IMR-90 (cell line): ENCODE measurements at regions not wholly inside any gene's neighbourhood (a gene's known extent, or its start where the extent isn't known, plus 50 kb on each side); places are given as distances from the start of the nearest gene placed in this dataset.
"Not testable (repeated sequence)": the region's sequence is repeated elsewhere in the genome, so short reads cannot be mapped to it uniquely, and the experiment has no call there.

Source experiments
- BHLHE40 ChIP-seq: fragments of 150-350 bp; IDR thresholded peaks from 2 replicates; pipeline ENCODE4 v1.6.1; 2016; ENCODE audit warnings: mild to moderate bottlenecking, low read depth, low read length
- CEBPB ChIP-seq: IDR thresholded peaks from 2 replicates; pipeline ENCODE4 v1.6.1; 2012; ENCODE audit warnings: low read depth, low read length, improper control_type of control experiment
- CHD1 ChIP-seq: IDR thresholded peaks from 2 replicates; pipeline ENCODE4 v1.6.1; 2012; ENCODE audit warnings: low read depth, low read length, improper control_type of control experiment
- MAFK ChIP-seq: IDR thresholded peaks from 2 replicates; pipeline ENCODE4 v1.6.1; 2012; ENCODE audit warnings: low read depth, low read length, improper control_type of control experiment
- MAZ ChIP-seq: IDR thresholded peaks from 2 replicates; pipeline ENCODE4 v1.6.1; 2012; ENCODE audit warnings: low read depth, mild to moderate bottlenecking, low read length, improper control_type of control experiment, moderate library complexity, borderline replicate concordance
- MXI1 ChIP-seq: IDR thresholded peaks from 2 replicates; pipeline ENCODE4 v1.6.1; 2012; ENCODE audit warnings: low read depth, mild to moderate bottlenecking, low read length, moderate library complexity, borderline replicate concordance
- NFE2L2 ChIP-seq: fragments of 150-350 bp; IDR thresholded peaks from 2 replicates; pipeline ENCODE4 v1.6.1; 2016; ENCODE audit warnings: low read depth, mild to moderate bottlenecking, low read length
- POLR2A ChIP-seq: IDR thresholded peaks from 2 replicates; pipeline ENCODE4 v1.6.1; 2012; ENCODE audit warnings: mild to moderate bottlenecking, low read depth, low read length
- RCOR1 ChIP-seq: IDR thresholded peaks from 2 replicates; pipeline ENCODE4 v1.6.1; 2012; ENCODE audit warnings: mild to moderate bottlenecking, low read length, improper control_type of control experiment; ENCODE audit not compliant: insufficient replicate concordance
- RFX5 ChIP-seq: IDR thresholded peaks from 2 replicates; pipeline ENCODE4 v1.8.0; 2012; ENCODE audit warnings: low read depth, mild to moderate bottlenecking, low read length, moderate library complexity
- SMC3 ChIP-seq: fragments of 150-350 bp; IDR thresholded peaks from 2 replicates; pipeline ENCODE4 v1.6.1; 2016; ENCODE audit warnings: low read depth, mild to moderate bottlenecking, antibody characterized with exemption, low read length, moderate library complexity
- TF ChIP-seq, protein P1 (sequence below): conservative IDR thresholded peaks from 2 replicates; pipeline ENCODE4 v1.5.1; 2012; ENCODE audit warnings: mild to moderate bottlenecking, low read depth, low read length, improper control_type of control experiment
- TF ChIP-seq, protein P2 (sequence below): fragments of 150-350 bp; IDR thresholded peaks from 2 replicates; pipeline ENCODE4 v1.6.1; 2016; ENCODE audit warnings: low read depth, mild to moderate bottlenecking, low read length, moderate library complexity, borderline replicate concordance
- TF ChIP-seq, protein P3 (sequence below): fragments of 150-350 bp; IDR thresholded peaks from 2 replicates; pipeline ENCODE4 v1.6.1; 2017; ENCODE audit warnings: mild to moderate bottlenecking, antibody characterized with exemption, low read length, low read depth

DNA sequence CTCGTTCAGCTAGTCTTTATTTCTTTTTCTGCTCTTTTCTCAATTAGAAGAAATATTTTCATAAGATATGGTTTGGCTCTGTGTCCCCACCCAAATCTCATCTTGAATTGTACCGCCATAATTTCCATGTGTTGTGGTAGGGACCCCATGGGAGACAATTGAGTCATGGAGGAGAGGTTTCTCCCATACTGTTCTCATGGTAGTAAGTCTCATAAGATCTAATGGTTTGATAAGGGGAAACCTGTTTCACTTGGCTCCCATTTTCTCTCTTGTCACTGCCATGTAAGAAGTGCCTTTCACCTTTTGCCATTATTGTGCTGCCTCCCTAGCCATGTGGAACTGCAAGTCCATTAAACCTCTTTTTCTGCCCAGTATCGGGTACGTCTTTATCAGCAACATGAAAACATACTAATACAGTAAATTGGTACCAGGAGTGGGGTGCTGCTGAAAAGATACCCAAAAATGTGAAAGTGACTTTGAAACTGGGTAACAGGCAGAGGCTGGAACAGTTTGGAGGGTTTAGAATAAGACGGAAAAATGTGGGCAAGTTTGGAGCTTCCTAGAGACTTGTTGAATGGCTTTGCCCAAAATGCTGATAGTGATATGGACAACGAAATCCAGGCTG, 112.0 kb upstream of the SMARCA2 start:
- TF ChIP-seq, protein P1, sequence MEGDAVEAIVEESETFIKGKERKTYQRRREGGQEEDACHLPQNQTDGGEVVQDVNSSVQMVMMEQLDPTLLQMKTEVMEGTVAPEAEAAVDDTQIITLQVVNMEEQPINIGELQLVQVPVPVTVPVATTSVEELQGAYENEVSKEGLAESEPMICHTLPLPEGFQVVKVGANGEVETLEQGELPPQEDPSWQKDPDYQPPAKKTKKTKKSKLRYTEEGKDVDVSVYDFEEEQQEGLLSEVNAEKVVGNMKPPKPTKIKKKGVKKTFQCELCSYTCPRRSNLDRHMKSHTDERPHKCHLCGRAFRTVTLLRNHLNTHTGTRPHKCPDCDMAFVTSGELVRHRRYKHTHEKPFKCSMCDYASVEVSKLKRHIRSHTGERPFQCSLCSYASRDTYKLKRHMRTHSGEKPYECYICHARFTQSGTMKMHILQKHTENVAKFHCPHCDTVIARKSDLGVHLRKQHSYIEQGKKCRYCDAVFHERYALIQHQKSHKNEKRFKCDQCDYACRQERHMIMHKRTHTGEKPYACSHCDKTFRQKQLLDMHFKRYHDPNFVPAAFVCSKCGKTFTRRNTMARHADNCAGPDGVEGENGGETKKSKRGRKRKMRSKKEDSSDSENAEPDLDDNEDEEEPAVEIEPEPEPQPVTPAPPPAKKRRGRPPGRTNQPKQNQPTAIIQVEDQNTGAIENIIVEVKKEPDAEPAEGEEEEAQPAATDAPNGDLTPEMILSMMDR, result not testable (repeated sequence)
- TF ChIP-seq CEBPB, CHD1, MAZ, POLR2A, BHLHE40, NFE2L2, SMC3, MXI1, MAFK, RFX5, RCOR1: not testable (repeated sequence)
- TF ChIP-seq, protein P2, sequence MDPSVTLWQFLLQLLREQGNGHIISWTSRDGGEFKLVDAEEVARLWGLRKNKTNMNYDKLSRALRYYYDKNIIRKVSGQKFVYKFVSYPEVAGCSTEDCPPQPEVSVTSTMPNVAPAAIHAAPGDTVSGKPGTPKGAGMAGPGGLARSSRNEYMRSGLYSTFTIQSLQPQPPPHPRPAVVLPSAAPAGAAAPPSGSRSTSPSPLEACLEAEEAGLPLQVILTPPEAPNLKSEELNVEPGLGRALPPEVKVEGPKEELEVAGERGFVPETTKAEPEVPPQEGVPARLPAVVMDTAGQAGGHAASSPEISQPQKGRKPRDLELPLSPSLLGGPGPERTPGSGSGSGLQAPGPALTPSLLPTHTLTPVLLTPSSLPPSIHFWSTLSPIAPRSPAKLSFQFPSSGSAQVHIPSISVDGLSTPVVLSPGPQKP, result not testable (repeated sequence)
- TF ChIP-seq, protein P3, sequence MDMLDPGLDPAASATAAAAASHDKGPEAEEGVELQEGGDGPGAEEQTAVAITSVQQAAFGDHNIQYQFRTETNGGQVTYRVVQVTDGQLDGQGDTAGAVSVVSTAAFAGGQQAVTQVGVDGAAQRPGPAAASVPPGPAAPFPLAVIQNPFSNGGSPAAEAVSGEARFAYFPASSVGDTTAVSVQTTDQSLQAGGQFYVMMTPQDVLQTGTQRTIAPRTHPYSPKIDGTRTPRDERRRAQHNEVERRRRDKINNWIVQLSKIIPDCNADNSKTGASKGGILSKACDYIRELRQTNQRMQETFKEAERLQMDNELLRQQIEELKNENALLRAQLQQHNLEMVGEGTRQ, result not testable (repeated sequence)
